Activated T-cell treated with anti-CD3 and anti-CD28 coated beads for 1 hour (primary cell): ENCODE measurements at regions not wholly inside any gene's neighbourhood (a gene's known extent, or its start where the extent isn't known, plus 50 kb on each side); places are given as distances from the start of the nearest gene placed in this dataset.

ENCODE experiments used
- DNase-seq: peaks from one replicate; pipeline ENCODE4 v3.0.0-alpha.2; 2020; ENCODE audit warnings: low read depth

GRCh38 chr2:215619022-215619958, 183.4 kb upstream of the FN1 start:
- DNase-seq, result no peak

- DNase-seq, result no peak
These were observed 182.3 kb upstream of the FN1 start for GRCh38 chr2:215618145-215618544.

GRCh38 chr2:215617060-215617824, 181.4 kb upstream of the FN1 start:
- DNase-seq, result no peak

GRCh38 chr2:215615803-215616174, 179.9 kb upstream of the FN1 start:
- no peak for DNase-seq

- no peak for DNase-seq
These were observed 179.4 kb upstream of the FN1 start for GRCh38 chr2:215615067-215615802.

- DNase-seq, result no peak
These were observed 178.4 kb upstream of the FN1 start for GRCh38 chr2:215614296-215614695.

- no peak for DNase-seq
These were observed 178.0 kb upstream of the FN1 start for GRCh38 chr2:215613888-215614287.

- DNase-seq, result no peak
These were observed 177.4 kb upstream of the FN1 start for GRCh38 chr2:215613280-215613679.

GRCh38 chr2:215612786-215613185, 176.9 kb upstream of the FN1 start:
- DNase-seq, result no peak

GRCh38 chr2:215611609-215612386, 175.9 kb upstream of the FN1 start:
- no peak for DNase-seq

- no peak for DNase-seq
These were observed 173.5 kb upstream of the FN1 start for GRCh38 chr2:215609089-215610032.

GRCh38 chr2:215607766-215608165, 171.9 kb upstream of the FN1 start:
- DNase-seq, result no peak

GRCh38 chr2:215606219-215606618, 170.4 kb upstream of the FN1 start:
- DNase-seq, result no peak

GRCh38 chr2:215605214-215605613, 169.3 kb upstream of the FN1 start:
- no peak for DNase-seq

GRCh38 chr2:215604606-215605005, 168.7 kb upstream of the FN1 start:
- DNase-seq, result no peak

GRCh38 chr2:215603440-215603839, 167.6 kb upstream of the FN1 start:
- no peak for DNase-seq

GRCh38 chr2:215602997-215603396, 167.1 kb upstream of the FN1 start:
- DNase-seq, result no peak

GRCh38 chr2:215601990-215602721, 166.3 kb upstream of the FN1 start:
- no peak for DNase-seq

- DNase-seq, result no peak
These were observed 165.7 kb upstream of the FN1 start for GRCh38 chr2:215601526-215601925.
